ENCODE measurements at regions not wholly inside any gene's neighbourhood (a gene's known extent, or its start where the extent isn't known, plus 50 kb on each side); places are given as distances from the start of the nearest gene placed in this dataset.

DNA sequence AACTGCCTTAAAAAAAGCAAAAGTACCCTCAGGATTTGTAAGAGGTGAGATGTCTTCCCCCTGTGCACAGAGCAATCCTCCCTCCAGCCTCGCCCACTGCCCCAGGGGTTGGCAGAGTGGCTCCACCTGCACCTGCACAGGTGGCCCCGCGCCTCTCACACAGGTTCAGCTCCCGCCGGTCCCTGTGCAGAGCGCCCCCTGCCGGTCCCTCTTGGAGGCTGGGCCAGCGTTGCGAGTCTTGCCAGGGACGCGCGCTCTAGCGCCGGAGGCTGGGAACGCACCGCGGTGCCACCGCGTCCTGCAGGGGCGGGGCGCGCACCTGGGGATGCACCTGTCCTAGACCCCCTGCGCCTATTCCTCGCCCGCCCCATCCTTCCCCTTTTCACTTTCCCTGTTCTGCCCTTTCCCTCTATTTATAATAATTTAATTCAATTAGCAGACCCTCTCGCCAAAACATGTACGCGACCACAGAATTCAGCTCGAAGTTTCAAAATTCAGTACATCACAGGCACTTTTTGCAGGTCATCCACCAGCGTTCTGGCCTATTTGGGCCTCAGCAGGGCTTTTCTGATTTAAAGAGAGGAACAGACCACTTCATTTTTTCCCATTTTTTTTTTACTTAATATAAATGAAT, 618.6 kb downstream of the AACS start:
- Histone ChIP-seq H3K4me1 (ENCODE audit: insufficient read depth) (no peaks in the 10 kb centered on the region), H4K20me1 (replicated peaks; ENCODE audit: insufficient read depth) (no peaks in the 10 kb centered on the region), H2AFZ (no peak overlapping the region), H3K36me3 (ENCODE audit: insufficient read depth) (no peaks in the 10 kb centered on the region), H3F3A (replicated peaks; ENCODE audit: low read depth) (no peaks in the 10 kb centered on the region), H3K27me3 (ENCODE audit: insufficient read depth) (0 out of 2 replicates have a peak, but pooled peaks cover 3% of the 10 kb centered on the region), H3K27ac (ENCODE audit: low read depth) (no peak overlapping the region), H3K79me2 (replicated peaks; ENCODE audit: insufficient read depth) (no peaks in the 10 kb centered on the region), H3K4me2 (no peak overlapping the region), H3K4me3 (no peak overlapping the region), H3K9me2 (ENCODE audit: insufficient read depth) (no peaks in the 10 kb centered on the region)
- DNase-seq (ENCODE audit: low spot score) (peak; percentile 94), ATAC-seq (peak; percentile 100)
- H3K27ac Mint-ChIP-seq, result no peak overlapping the region
- no peaks in the 10 kb centered on the region; the same call in 2 of the 3 replicates for H3K4me1 Mint-ChIP-seq
- no peak overlapping the region for H3K4me3 Mint-ChIP-seq
- peaks cover 12% of the 10 kb centered on the region; the same call in 2 of the 3 replicates for H3K36me3 Mint-ChIP-seq (ENCODE audit: low read depth)
- H3K9me3 Mint-ChIP-seq, result peaks cover 35% of the 10 kb centered on the region
- H3K27me3 Mint-ChIP-seq (ENCODE audit: insufficient read depth, low read depth, poor library complexity), result peaks cover 6% of the 10 kb centered on the region
- TF ChIP-seq, protein P1, sequence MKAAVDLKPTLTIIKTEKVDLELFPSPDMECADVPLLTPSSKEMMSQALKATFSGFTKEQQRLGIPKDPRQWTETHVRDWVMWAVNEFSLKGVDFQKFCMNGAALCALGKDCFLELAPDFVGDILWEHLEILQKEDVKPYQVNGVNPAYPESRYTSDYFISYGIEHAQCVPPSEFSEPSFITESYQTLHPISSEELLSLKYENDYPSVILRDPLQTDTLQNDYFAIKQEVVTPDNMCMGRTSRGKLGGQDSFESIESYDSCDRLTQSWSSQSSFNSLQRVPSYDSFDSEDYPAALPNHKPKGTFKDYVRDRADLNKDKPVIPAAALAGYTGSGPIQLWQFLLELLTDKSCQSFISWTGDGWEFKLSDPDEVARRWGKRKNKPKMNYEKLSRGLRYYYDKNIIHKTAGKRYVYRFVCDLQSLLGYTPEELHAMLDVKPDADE (IDR thresholded peaks at IDR 0.05), result no peak
- TF ChIP-seq, protein P2, sequence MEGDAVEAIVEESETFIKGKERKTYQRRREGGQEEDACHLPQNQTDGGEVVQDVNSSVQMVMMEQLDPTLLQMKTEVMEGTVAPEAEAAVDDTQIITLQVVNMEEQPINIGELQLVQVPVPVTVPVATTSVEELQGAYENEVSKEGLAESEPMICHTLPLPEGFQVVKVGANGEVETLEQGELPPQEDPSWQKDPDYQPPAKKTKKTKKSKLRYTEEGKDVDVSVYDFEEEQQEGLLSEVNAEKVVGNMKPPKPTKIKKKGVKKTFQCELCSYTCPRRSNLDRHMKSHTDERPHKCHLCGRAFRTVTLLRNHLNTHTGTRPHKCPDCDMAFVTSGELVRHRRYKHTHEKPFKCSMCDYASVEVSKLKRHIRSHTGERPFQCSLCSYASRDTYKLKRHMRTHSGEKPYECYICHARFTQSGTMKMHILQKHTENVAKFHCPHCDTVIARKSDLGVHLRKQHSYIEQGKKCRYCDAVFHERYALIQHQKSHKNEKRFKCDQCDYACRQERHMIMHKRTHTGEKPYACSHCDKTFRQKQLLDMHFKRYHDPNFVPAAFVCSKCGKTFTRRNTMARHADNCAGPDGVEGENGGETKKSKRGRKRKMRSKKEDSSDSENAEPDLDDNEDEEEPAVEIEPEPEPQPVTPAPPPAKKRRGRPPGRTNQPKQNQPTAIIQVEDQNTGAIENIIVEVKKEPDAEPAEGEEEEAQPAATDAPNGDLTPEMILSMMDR (conservative IDR thresholded peaks at IDR 0.05; ENCODE audit: low read depth in 2 of 2), result peak; percentile 80 to 100

DNA sequence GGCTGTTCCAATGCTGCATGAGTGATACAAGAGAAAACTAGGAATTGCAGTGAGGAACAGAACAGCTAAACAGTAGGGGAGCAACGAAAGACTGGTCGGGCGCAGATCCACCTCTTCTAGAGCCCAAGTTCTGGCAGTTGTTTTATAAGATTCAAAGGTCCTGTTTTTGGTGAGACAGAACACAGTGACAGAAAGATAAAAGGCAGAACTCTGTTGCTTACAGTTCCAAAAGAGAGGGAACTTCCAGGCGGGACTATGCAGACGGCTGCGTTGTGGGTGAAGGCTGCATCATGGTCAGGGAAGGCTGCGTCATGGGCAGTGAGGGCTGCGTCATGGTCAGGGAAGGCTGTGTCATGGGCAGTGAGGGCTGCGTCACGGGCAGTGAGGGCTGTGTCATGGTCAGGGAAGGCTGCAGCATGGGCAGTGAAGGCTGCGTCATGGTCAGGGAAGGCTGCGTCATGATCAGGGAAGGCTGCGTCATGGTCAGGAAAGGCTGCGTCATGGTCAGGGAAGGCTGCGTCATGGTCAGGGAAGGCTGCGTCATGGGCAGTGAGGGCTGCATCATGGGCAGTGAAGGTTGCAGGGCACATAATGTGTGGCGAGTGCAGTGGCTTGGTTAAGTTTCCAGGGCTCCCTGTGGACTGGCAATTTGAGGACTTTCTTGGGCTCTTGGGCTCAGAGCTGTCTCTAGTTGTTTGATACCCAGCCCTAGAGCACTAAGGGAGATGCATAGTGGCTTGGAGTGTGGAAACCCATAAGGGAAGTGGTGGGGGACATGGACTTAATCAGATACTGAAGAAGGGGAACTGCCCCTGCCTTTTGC, 619.9 kb downstream of the AACS start:
- Histone ChIP-seq H3K27ac (ENCODE audit: low read depth) (no peak overlapping the region), H3K4me1 (ENCODE audit: insufficient read depth) (no peaks in the 10 kb centered on the region), H3K79me2 (replicated peaks; ENCODE audit: insufficient read depth) (no peaks in the 10 kb centered on the region), H3K9me2 (ENCODE audit: insufficient read depth) (no peaks in the 10 kb centered on the region), H3F3A (replicated peaks; ENCODE audit: low read depth) (no peaks in the 10 kb centered on the region), H4K20me1 (replicated peaks; ENCODE audit: insufficient read depth) (no peaks in the 10 kb centered on the region), H3K4me3 (no peak overlapping the region), H3K27me3 (ENCODE audit: insufficient read depth) (0 out of 2 replicates have a peak, but pooled peaks cover 3% of the 10 kb centered on the region), H3K4me2 (no peak overlapping the region), H3K36me3 (ENCODE audit: insufficient read depth) (no peaks in the 10 kb centered on the region), H2AFZ (no peak overlapping the region)
- no peak overlapping the region for H3K4me3 Mint-ChIP-seq
- H3K27ac Mint-ChIP-seq, result peak overlapping the region; percentile 38; the same call in 1 of the 2 replicates
- no peaks in the 10 kb centered on the region; the same call in 2 of the 3 replicates for H3K4me1 Mint-ChIP-seq
- peaks cover 13% of the 10 kb centered on the region for H3K36me3 Mint-ChIP-seq (ENCODE audit: low read depth)
- H3K9me3 Mint-ChIP-seq, result peaks cover 48% of the 10 kb centered on the region
- peaks cover 6% of the 10 kb centered on the region for H3K27me3 Mint-ChIP-seq (ENCODE audit: insufficient read depth, low read depth, poor library complexity)
- ATAC-seq (no peak), DNase-seq (ENCODE audit: low spot score) (no peak)
- TF ChIP-seq EZH2phosphoT487 (IDR thresholded peaks at IDR 0.05; ENCODE audit: unreplicated experiment) (no peak), ZNF331 (CRISPR knock-in tag; IDR thresholded peaks at IDR 0.05; ENCODE audit: low read depth) (no peak), STAT1 (IDR thresholded peaks at IDR 0.05; ENCODE audit: unreplicated experiment) (no peak), ZNF114 (CRISPR knock-in tag; IDR thresholded peaks at IDR 0.05) (no peak)
- TF ChIP-seq, protein P3, sequence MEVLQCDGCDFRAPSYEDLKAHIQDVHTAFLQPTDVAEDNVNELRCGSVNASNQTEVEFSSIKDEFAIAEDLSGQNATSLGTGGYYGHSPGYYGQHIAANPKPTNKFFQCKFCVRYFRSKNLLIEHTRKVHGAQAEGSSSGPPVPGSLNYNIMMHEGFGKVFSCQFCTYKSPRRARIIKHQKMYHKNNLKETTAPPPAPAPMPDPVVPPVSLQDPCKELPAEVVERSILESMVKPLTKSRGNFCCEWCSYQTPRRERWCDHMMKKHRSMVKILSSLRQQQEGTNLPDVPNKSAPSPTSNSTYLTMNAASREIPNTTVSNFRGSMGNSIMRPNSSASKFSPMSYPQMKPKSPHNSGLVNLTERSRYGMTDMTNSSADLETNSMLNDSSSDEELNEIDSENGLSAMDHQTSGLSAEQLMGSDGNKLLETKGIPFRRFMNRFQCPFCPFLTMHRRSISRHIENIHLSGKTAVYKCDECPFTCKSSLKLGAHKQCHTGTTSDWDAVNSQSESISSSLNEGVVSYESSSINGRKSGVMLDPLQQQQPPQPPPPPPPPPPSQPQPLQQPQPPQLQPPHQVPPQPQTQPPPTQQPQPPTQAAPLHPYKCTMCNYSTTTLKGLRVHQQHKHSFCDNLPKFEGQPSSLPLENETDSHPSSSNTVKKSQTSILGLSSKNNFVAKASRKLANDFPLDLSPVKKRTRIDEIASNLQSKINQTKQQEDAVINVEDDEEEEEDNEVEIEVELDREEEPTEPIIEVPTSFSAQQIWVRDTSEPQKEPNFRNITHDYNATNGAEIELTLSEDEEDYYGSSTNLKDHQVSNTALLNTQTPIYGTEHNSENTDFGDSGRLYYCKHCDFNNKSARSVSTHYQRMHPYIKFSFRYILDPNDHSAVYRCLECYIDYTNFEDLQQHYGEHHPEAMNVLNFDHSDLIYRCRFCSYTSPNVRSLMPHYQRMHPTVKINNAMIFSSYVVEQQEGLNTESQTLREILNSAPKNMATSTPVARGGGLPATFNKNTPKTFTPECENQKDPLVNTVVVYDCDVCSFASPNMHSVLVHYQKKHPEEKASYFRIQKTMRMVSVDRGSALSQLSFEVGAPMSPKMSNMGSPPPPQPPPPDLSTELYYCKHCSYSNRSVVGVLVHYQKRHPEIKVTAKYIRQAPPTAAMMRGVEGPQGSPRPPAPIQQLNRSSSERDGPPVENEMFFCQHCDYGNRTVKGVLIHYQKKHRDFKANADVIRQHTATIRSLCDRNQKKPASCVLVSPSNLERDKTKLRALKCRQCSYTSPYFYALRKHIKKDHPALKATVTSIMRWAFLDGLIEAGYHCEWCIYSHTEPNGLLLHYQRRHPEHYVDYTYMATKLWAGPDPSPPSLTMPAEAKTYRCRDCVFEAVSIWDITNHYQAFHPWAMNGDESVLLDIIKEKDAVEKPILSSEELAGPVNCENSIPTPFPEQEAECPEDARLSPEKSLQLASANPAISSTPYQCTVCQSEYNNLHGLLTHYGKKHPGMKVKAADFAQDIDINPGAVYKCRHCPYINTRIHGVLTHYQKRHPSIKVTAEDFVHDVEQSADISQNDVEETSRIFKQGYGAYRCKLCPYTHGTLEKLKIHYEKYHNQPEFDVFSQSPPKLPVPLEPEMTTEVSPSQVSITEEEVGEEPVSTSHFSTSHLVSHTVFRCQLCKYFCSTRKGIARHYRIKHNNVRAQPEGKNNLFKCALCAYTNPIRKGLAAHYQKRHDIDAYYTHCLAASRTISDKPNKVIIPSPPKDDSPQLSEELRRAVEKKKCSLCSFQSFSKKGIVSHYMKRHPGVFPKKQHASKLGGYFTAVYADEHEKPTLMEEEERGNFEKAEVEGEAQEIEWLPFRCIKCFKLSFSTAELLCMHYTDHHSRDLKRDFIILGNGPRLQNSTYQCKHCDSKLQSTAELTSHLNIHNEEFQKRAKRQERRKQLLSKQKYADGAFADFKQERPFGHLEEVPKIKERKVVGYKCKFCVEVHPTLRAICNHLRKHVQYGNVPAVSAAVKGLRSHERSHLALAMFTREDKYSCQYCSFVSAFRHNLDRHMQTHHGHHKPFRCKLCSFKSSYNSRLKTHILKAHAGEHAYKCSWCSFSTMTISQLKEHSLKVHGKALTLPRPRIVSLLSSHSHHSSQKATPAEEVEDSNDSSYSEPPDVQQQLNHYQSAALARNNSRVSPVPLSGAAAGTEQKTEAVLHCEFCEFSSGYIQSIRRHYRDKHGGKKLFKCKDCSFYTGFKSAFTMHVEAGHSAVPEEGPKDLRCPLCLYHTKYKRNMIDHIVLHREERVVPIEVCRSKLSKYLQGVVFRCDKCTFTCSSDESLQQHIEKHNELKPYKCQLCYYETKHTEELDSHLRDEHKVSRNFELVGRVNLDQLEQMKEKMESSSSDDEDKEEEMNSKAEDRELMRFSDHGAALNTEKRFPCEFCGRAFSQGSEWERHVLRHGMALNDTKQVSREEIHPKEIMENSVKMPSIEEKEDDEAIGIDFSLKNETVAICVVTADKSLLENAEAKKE (CRISPR knock-in tag; IDR thresholded peaks at IDR 0.05), result no peak
- TF ChIP-seq, protein P2 (conservative IDR thresholded peaks at IDR 0.05; ENCODE audit: low read depth in 2 of 2), result no peak
